OCI-LY1 (cell line): ENCODE measurements at regions not wholly inside any gene's neighbourhood (a gene's known extent, or its start where the extent isn't known, plus 50 kb on each side); places are given as distances from the start of the nearest gene placed in this dataset.

Experiments used
- CTCF ChIP-seq: fragments of 200-600 bp; sonication (generic), shearing (Covaris generic); IDR thresholded peaks from 2 replicates; pipeline ENCODE4 v1.5.1; 2017; ENCODE audit warnings: mild to moderate bottlenecking, antibody characterized with exemption, low read length, moderate library complexity, mixed read lengths
- EZH2 ChIP-seq: fragments of 200-600 bp; sonication (generic), shearing (Covaris generic); IDR thresholded peaks from 2 replicates; pipeline ENCODE4 v1.8.0; 2017; ENCODE audit warnings: borderline replicate concordance, mixed run types, mild to moderate bottlenecking, antibody characterized with exemption, low read length, moderate library complexity, mixed read lengths

- no peak for TF ChIP-seq CTCF
- no peak for TF ChIP-seq EZH2
Measured at GRCh38 chr18:10020171-10020570, 106.4 kb downstream of the VAPA start.
